ENCODE measurements at regions not wholly inside any gene's neighbourhood (a gene's known extent, or its start where the extent isn't known, plus 50 kb on each side); places are given as distances from the start of the nearest gene placed in this dataset.

GRCh38 chr7:65469919-65470558, 96.4 kb downstream of the ZNF92 start (continued):
- TF ChIP-seq TCF7 (IDR thresholded peaks at IDR 0.05; ENCODE audit: low read depth) (peak; percentile 32; the same call in 1 of the 2 replicates), ZSCAN5A (CRISPR knock-in tag; IDR thresholded peaks at IDR 0.05; ENCODE audit: borderline replicate concordance) (peak; percentile 49; the same call in 1 of the 2 replicates), ZGPAT (CRISPR knock-in tag; IDR thresholded peaks at IDR 0.05) (peak; percentile 88), HOXA5 (CRISPR knock-in tag; IDR thresholded peaks at IDR 0.05) (peak; percentile 68; the same call in 1 of the 2 replicates), BCL3 (CRISPR knock-in tag; IDR thresholded peaks at IDR 0.05) (peak; percentile 84; the same call in 1 of the 2 replicates), ZNF136 (CRISPR knock-in tag; IDR thresholded peaks at IDR 0.05; ENCODE audit: low read depth) (0 out of 2 replicates have a peak, but pooled peaks have one; percentile 49), ZFX (CRISPR knock-in tag; IDR thresholded peaks at IDR 0.05; ENCODE audit: low read depth) (peak; percentile 33; the same call in 1 of the 2 replicates), ZNF556 (CRISPR knock-in tag; IDR thresholded peaks at IDR 0.05; ENCODE audit: borderline replicate concordance) (peak; percentile 73; the same call in 1 of the 2 replicates), ZNF691 (CRISPR knock-in tag; IDR thresholded peaks at IDR 0.05; ENCODE audit: borderline replicate concordance, low read depth) (peak; percentile 49; the same call in 1 of the 2 replicates), ZNF883 (CRISPR knock-in tag; IDR thresholded peaks at IDR 0.05; ENCODE audit: not compliant biosample characterization) (peak; percentile 82), ZMYM2 (CRISPR knock-in tag; IDR thresholded peaks at IDR 0.05) (peak; percentile 82), HNF4A (CRISPR knock-in tag; IDR thresholded peaks at IDR 0.05) (peak; percentile 65), CREB3 (CRISPR knock-in tag; IDR thresholded peaks at IDR 0.05) (0 out of 2 replicates have a peak, but pooled peaks have one; percentile 33), MIER2 (CRISPR knock-in tag; IDR thresholded peaks at IDR 0.05) (0 out of 2 replicates have a peak, but pooled peaks have one; percentile 45), MYC (CRISPR knock-in tag; IDR thresholded peaks at IDR 0.05; ENCODE audit: borderline replicate concordance) (peak; percentile 67; the same call in 1 of the 2 replicates), ZNF331 (CRISPR knock-in tag; IDR thresholded peaks at IDR 0.05) (0 out of 2 replicates have a peak, but pooled peaks have one; percentile 20), HNF1B (CRISPR knock-in tag; IDR thresholded peaks at IDR 0.05) (peak; percentile 56; the same call in 1 of the 2 replicates), ZNF543 (CRISPR knock-in tag; IDR thresholded peaks at IDR 0.05) (peak; percentile 53; the same call in 1 of the 2 replicates), ZNF431 (CRISPR knock-in tag; IDR thresholded peaks at IDR 0.05; ENCODE audit: borderline replicate concordance, low read depth) (peak; percentile 71; the same call in 1 of the 2 replicates), GATAD2A (CRISPR knock-in tag; IDR thresholded peaks at IDR 0.05) (peak; percentile 81), ZSCAN22 (CRISPR knock-in tag; IDR thresholded peaks at IDR 0.05) (peak; percentile 44; the same call in 1 of the 2 replicates), MED13 (CRISPR knock-in tag; IDR thresholded peaks at IDR 0.05) (0 out of 2 replicates have a peak, but pooled peaks have one; percentile 50)
